BE2C (cell line): ENCODE measurements at regions not wholly inside any gene's neighbourhood (a gene's known extent, or its start where the extent isn't known, plus 50 kb on each side); places are given as distances from the start of the nearest gene placed in this dataset.

ENCODE experiments used
- DNase-seq: peaks from one replicate; pipeline ENCODE4 v3.0.0-alpha.2; 2020
- H3K27me3 ChIP-seq: fragments of 250-450 bp; sonication (Bioruptor Pico); 2 replicates; pipeline ENCODE4 v1.5.1; 2020; ENCODE audit warnings: mild to moderate bottlenecking
- H3K36me3 ChIP-seq: fragments of 250-450 bp; sonication (Bioruptor Pico); 2 replicates; pipeline ENCODE4 v1.5.1; 2020; ENCODE audit warnings: mild to moderate bottlenecking
- H3K4me1 ChIP-seq: fragments of 250-450 bp; sonication (Bioruptor Pico); 2 replicates; pipeline ENCODE4 v1.5.1; 2020
- H3K4me3 ChIP-seq: 2 replicates; pipeline ENCODE4 v1.5.1; 2011; ENCODE audit warnings: low read depth, low read length
- H3K9me3 ChIP-seq: fragments of 250-450 bp; sonication (Bioruptor Pico); 2 replicates; pipeline ENCODE4 v1.5.1; 2020
- CTCF ChIP-seq: IDR thresholded peaks from 2 replicates; pipeline ENCODE4 v1.5.1; 2012; ENCODE audit warnings: mild to moderate bottlenecking, low read depth, low read length

GRCh38 chr12:89994911-89995310 lies 286.3 kb upstream of the ATP2B1 start:
- no peak for DNase-seq
- Histone ChIP-seq H3K36me3 (no peaks in the 10 kb centered on the region), H3K4me1 (no peaks in the 10 kb centered on the region), H3K4me3 (no peak overlapping the region), H3K9me3 (no peaks in the 10 kb centered on the region), H3K27me3 (no peaks in the 10 kb centered on the region)
- no peak for TF ChIP-seq CTCF

- Histone ChIP-seq H3K36me3 (no peaks in the 10 kb centered on the region), H3K4me3 (no peak overlapping the region), H3K27me3 (no peaks in the 10 kb centered on the region), H3K4me1 (no peaks in the 10 kb centered on the region), H3K9me3 (no peaks in the 10 kb centered on the region)
- no peak for DNase-seq
- no peak for TF ChIP-seq CTCF
Measured at GRCh38 chr12:89993632-89994031, 285.0 kb upstream of the ATP2B1 start.

- no peaks in the 10 kb centered on the region for H3K4me1 ChIP-seq
- no peak overlapping the region for H3K4me3 ChIP-seq
- TF ChIP-seq CTCF: no peak
- DNase-seq: no peak
- no peaks in the 10 kb centered on the region for H3K36me3 ChIP-seq
- H3K9me3 ChIP-seq: no peaks in the 10 kb centered on the region
- no peaks in the 10 kb centered on the region for H3K27me3 ChIP-seq
Measured at GRCh38 chr12:89992668-89993451, 284.2 kb upstream of the ATP2B1 start.

- no peak overlapping the region for H3K4me3 ChIP-seq
- H3K9me3 ChIP-seq: no peaks in the 10 kb centered on the region
- H3K36me3 ChIP-seq: no peaks in the 10 kb centered on the region
- no peaks in the 10 kb centered on the region for H3K4me1 ChIP-seq
- no peaks in the 10 kb centered on the region for H3K27me3 ChIP-seq
- no peak for DNase-seq
- no peak for TF ChIP-seq CTCF
Measured at GRCh38 chr12:89991807-89992590, 283.4 kb upstream of the ATP2B1 start.

- peaks cover 3% of the 10 kb centered on the region; the same call in 1 of the 2 replicates for H3K4me1 ChIP-seq
- no peak overlapping the region for H3K4me3 ChIP-seq
- H3K9me3 ChIP-seq: no peaks in the 10 kb centered on the region
- no peak for TF ChIP-seq CTCF
- no peaks in the 10 kb centered on the region for H3K36me3 ChIP-seq
- DNase-seq: no peak
- no peaks in the 10 kb centered on the region for H3K27me3 ChIP-seq
Measured at GRCh38 chr12:89988188-89988915, 279.7 kb upstream of the ATP2B1 start.
